ENCODE measurements at regions not wholly inside any gene's neighbourhood (a gene's known extent, or its start where the extent isn't known, plus 50 kb on each side); places are given as distances from the start of the nearest gene placed in this dataset.
"Not testable (repeated sequence)": the region's sequence is repeated elsewhere in the genome, so short reads cannot be mapped to it uniquely, and the experiment has no call there.

- DNase-seq (ENCODE audit: extremely low read depth in 1 of 2, low read depth in 1 of 2): no peak
Measured at GRCh38 chr17:56000411-56000810, 152.9 kb upstream of the ANKFN1 start.

- DNase-seq (ENCODE audit: extremely low read depth in 1 of 2, low read depth in 1 of 2): not testable (repeated sequence)
Measured at GRCh38 chr17:56002656-56003055, 150.6 kb upstream of the ANKFN1 start.

- no peak for DNase-seq (ENCODE audit: extremely low read depth in 1 of 2, low read depth in 1 of 2)
Measured at GRCh38 chr17:56009795-56010651, 143.3 kb upstream of the ANKFN1 start.

GRCh38 chr17:56011406-56012131 lies 141.7 kb upstream of the ANKFN1 start:
- peak in 1 of 2 donors; percentile 22 for DNase-seq (ENCODE audit: extremely low read depth in 1 of 2, low read depth in 1 of 2)

GRCh38 chr17:56018211-56018610 lies 135.1 kb upstream of the ANKFN1 start:
- no peak for DNase-seq (ENCODE audit: extremely low read depth in 1 of 2, low read depth in 1 of 2)

GRCh38 chr17:56020369-56020768 lies 132.9 kb upstream of the ANKFN1 start:
- no peak for DNase-seq (ENCODE audit: extremely low read depth in 1 of 2, low read depth in 1 of 2)

GRCh38 chr17:56021681-56022190 lies 131.5 kb upstream of the ANKFN1 start:
- no peak for DNase-seq (ENCODE audit: extremely low read depth in 1 of 2, low read depth in 1 of 2)

GRCh38 chr17:56023851-56024250 lies 129.4 kb upstream of the ANKFN1 start:
- no peak for DNase-seq (ENCODE audit: extremely low read depth in 1 of 2, low read depth in 1 of 2)

GRCh38 chr17:56026915-56027314 lies 126.4 kb upstream of the ANKFN1 start:
- no peak for DNase-seq (ENCODE audit: extremely low read depth in 1 of 2, low read depth in 1 of 2)

- DNase-seq (ENCODE audit: extremely low read depth in 1 of 2, low read depth in 1 of 2): no peak
Measured at GRCh38 chr17:56028837-56029236, 124.4 kb upstream of the ANKFN1 start.

GRCh38 chr17:56030009-56030624 lies 123.2 kb upstream of the ANKFN1 start:
- DNase-seq (ENCODE audit: extremely low read depth in 1 of 2, low read depth in 1 of 2): no peak

- no peak for DNase-seq (ENCODE audit: extremely low read depth in 1 of 2, low read depth in 1 of 2)
Measured at GRCh38 chr17:56031636-56032035, 121.6 kb upstream of the ANKFN1 start.

- DNase-seq (ENCODE audit: extremely low read depth in 1 of 2, low read depth in 1 of 2): no peak
Measured at GRCh38 chr17:56034197-56034635, 119.1 kb upstream of the ANKFN1 start.

GRCh38 chr17:56038131-56038530 lies 115.1 kb upstream of the ANKFN1 start:
- DNase-seq (ENCODE audit: extremely low read depth in 1 of 2, low read depth in 1 of 2): no peak

GRCh38 chr17:56045872-56046271 lies 107.4 kb upstream of the ANKFN1 start:
- no peak for DNase-seq (ENCODE audit: extremely low read depth in 1 of 2, low read depth in 1 of 2)

- no peak for DNase-seq (ENCODE audit: extremely low read depth in 1 of 2, low read depth in 1 of 2)
Measured at GRCh38 chr17:56047331-56047730, 105.9 kb upstream of the ANKFN1 start.

- DNase-seq (ENCODE audit: extremely low read depth in 1 of 2, low read depth in 1 of 2): no peak
Measured at GRCh38 chr17:56057869-56058268, 95.4 kb upstream of the ANKFN1 start.

GRCh38 chr17:56064506-56064905 lies 88.8 kb upstream of the ANKFN1 start:
- no peak for DNase-seq (ENCODE audit: extremely low read depth in 1 of 2, low read depth in 1 of 2)

GRCh38 chr17:56074361-56074890 lies 78.8 kb upstream of the ANKFN1 start:
- DNase-seq (ENCODE audit: extremely low read depth in 1 of 2, low read depth in 1 of 2): no peak

GRCh38 chr17:56076980-56077379 lies 76.3 kb upstream of the ANKFN1 start:
- DNase-seq (ENCODE audit: extremely low read depth in 1 of 2, low read depth in 1 of 2): no peak

- DNase-seq (ENCODE audit: extremely low read depth in 1 of 2, low read depth in 1 of 2): no peak
Measured at GRCh38 chr17:56083475-56083874, 69.8 kb upstream of the ANKFN1 start.
